ENCODE measurements at regions not wholly inside any gene's neighbourhood (a gene's known extent, or its start where the extent isn't known, plus 50 kb on each side); places are given as distances from the start of the nearest gene placed in this dataset.
"Not testable (repeated sequence)": the region's sequence is repeated elsewhere in the genome, so short reads cannot be mapped to it uniquely, and the experiment has no call there.

- Histone ChIP-seq H4K20me1 (ENCODE audit: insufficient read depth) (no peaks in the 10 kb centered on the region), H3K27me3 (ENCODE audit: insufficient read depth, low read depth, low read length) (no peaks in the 10 kb centered on the region), H3F3A (ENCODE audit: insufficient read depth, low read length, poor library complexity, severe bottlenecking) (no peaks in the 10 kb centered on the region), H3K9me2 (ENCODE audit: insufficient read depth, low read length) (no peaks in the 10 kb centered on the region), H3K79me2 (replicated peaks; ENCODE audit: insufficient read depth, low read length) (no peaks in the 10 kb centered on the region), H2AFZ (ENCODE audit: low read depth, low read length) (no peak overlapping the region), H3K27ac (ENCODE audit: low read length) (no peak overlapping the region), H3K9me3 (ENCODE audit: low read length) (no peaks in the 10 kb centered on the region), H3K4me3 (ENCODE audit: low read length) (no peak overlapping the region), H3K36me3 (ENCODE audit: insufficient read depth, low read length) (no peaks in the 10 kb centered on the region), H3K9ac (ENCODE audit: low read length) (no peak overlapping the region), H3K4me2 (ENCODE audit: low read length) (no peak overlapping the region)
- TF ChIP-seq, protein P1, sequence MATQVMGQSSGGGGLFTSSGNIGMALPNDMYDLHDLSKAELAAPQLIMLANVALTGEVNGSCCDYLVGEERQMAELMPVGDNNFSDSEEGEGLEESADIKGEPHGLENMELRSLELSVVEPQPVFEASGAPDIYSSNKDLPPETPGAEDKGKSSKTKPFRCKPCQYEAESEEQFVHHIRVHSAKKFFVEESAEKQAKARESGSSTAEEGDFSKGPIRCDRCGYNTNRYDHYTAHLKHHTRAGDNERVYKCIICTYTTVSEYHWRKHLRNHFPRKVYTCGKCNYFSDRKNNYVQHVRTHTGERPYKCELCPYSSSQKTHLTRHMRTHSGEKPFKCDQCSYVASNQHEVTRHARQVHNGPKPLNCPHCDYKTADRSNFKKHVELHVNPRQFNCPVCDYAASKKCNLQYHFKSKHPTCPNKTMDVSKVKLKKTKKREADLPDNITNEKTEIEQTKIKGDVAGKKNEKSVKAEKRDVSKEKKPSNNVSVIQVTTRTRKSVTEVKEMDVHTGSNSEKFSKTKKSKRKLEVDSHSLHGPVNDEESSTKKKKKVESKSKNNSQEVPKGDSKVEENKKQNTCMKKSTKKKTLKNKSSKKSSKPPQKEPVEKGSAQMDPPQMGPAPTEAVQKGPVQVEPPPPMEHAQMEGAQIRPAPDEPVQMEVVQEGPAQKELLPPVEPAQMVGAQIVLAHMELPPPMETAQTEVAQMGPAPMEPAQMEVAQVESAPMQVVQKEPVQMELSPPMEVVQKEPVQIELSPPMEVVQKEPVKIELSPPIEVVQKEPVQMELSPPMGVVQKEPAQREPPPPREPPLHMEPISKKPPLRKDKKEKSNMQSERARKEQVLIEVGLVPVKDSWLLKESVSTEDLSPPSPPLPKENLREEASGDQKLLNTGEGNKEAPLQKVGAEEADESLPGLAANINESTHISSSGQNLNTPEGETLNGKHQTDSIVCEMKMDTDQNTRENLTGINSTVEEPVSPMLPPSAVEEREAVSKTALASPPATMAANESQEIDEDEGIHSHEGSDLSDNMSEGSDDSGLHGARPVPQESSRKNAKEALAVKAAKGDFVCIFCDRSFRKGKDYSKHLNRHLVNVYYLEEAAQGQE (IDR thresholded peaks at IDR 0.05; ENCODE audit: borderline replicate concordance): no peak
- TF ChIP-seq EZH2 (IDR thresholded peaks at IDR 0.05; ENCODE audit: borderline replicate concordance, insufficient read depth, low read length, poor library complexity, severe bottlenecking): no peak
- no peak for TF ChIP-seq CTCF (IDR thresholded peaks at IDR 0.05; ENCODE audit: poor library complexity, severe bottlenecking)
- TF ChIP-seq POLR2AphosphoS5 (IDR thresholded peaks at IDR 0.05): no peak
- TF ChIP-seq EP300 (conservative IDR thresholded peaks at IDR 0.05; ENCODE audit: poor library complexity, severe bottlenecking): no peak
- TF ChIP-seq RAD21 (conservative IDR thresholded peaks at IDR 0.05): no peak
- no peak for TF ChIP-seq TAF1 (IDR thresholded peaks at IDR 0.05; ENCODE audit: low read depth)
- no peak for TF ChIP-seq MXI1 (conservative IDR thresholded peaks at IDR 0.05; ENCODE audit: poor library complexity, severe bottlenecking)
- TF ChIP-seq SMC3 (conservative IDR thresholded peaks at IDR 0.05; ENCODE audit: poor library complexity): no peak
Observed at GRCh38 chr3:145492456-145492855, 668.5 kb downstream of the PLOD2 start.

- H3K4me3 ChIP-seq (ENCODE audit: low read length); H2AFZ ChIP-seq (ENCODE audit: low read depth, low read length); H3K4me2 ChIP-seq (ENCODE audit: low read length); H3K79me2 ChIP-seq (replicated peaks; ENCODE audit: insufficient read depth, low read length); H3K36me3 ChIP-seq (ENCODE audit: insufficient read depth, low read length); H3K9me2 ChIP-seq (ENCODE audit: insufficient read depth, low read length); H3K9ac ChIP-seq (ENCODE audit: low read length); H3K27me3 ChIP-seq (ENCODE audit: insufficient read depth, low read depth, low read length); H3K9me3 ChIP-seq (ENCODE audit: low read length); H3F3A ChIP-seq (ENCODE audit: insufficient read depth, low read length, poor library complexity, severe bottlenecking); H3K27ac ChIP-seq (ENCODE audit: low read length); H4K20me1 ChIP-seq (ENCODE audit: insufficient read depth): not testable (repeated sequence)
Observed at GRCh38 chr3:145517416-145517815, 643.6 kb downstream of the PLOD2 start.

- Histone ChIP-seq H3K79me2 (replicated peaks; ENCODE audit: insufficient read depth, low read length) (no peaks in the 10 kb centered on the region), H3K36me3 (ENCODE audit: insufficient read depth, low read length) (no peaks in the 10 kb centered on the region), H3K4me2 (ENCODE audit: low read length) (no peak overlapping the region), H3K27me3 (ENCODE audit: insufficient read depth, low read depth, low read length) (no peaks in the 10 kb centered on the region), H3K4me3 (ENCODE audit: low read length) (no peak overlapping the region), H3K27ac (ENCODE audit: low read length) (no peak overlapping the region), H3K9ac (ENCODE audit: low read length) (no peak overlapping the region), H3F3A (ENCODE audit: insufficient read depth, low read length, poor library complexity, severe bottlenecking) (no peaks in the 10 kb centered on the region), H4K20me1 (ENCODE audit: insufficient read depth) (no peaks in the 10 kb centered on the region), H3K9me3 (ENCODE audit: low read length) (no peaks in the 10 kb centered on the region), H3K9me2 (ENCODE audit: insufficient read depth, low read length) (no peaks in the 10 kb centered on the region), H2AFZ (ENCODE audit: low read depth, low read length) (no peak overlapping the region)
- TF ChIP-seq EZH2 (IDR thresholded peaks at IDR 0.05; ENCODE audit: borderline replicate concordance, insufficient read depth, low read length, poor library complexity, severe bottlenecking) (no peak), MXI1 (conservative IDR thresholded peaks at IDR 0.05; ENCODE audit: poor library complexity, severe bottlenecking) (no peak), CTCF (IDR thresholded peaks at IDR 0.05; ENCODE audit: poor library complexity, severe bottlenecking) (no peak), EP300 (conservative IDR thresholded peaks at IDR 0.05; ENCODE audit: poor library complexity, severe bottlenecking) (no peak), RAD21 (conservative IDR thresholded peaks at IDR 0.05) (no peak), POLR2AphosphoS5 (IDR thresholded peaks at IDR 0.05) (no peak), TAF1 (IDR thresholded peaks at IDR 0.05; ENCODE audit: low read depth) (no peak), SMC3 (conservative IDR thresholded peaks at IDR 0.05; ENCODE audit: poor library complexity) (no peak)
- TF ChIP-seq, protein P1 (IDR thresholded peaks at IDR 0.05; ENCODE audit: borderline replicate concordance): no peak
Observed at GRCh38 chr3:145518639-145519038, 642.3 kb downstream of the PLOD2 start.
